ENCODE measurements at regions not wholly inside any gene's neighbourhood (a gene's known extent, or its start where the extent isn't known, plus 50 kb on each side); places are given as distances from the start of the nearest gene placed in this dataset.

GRCh38 chr2:173734797-173735196 lies 230.4 kb downstream of the SP3 start:
- no peak for TF ChIP-seq CTCF (IDR thresholded peaks at IDR 0.05; ENCODE audit: low read length)
- TF ChIP-seq EZH2 (optimal IDR thresholded peaks at IDR 0.05; ENCODE audit: low read depth, low read length), result no peak
